OCI-LY3 (cell line): ENCODE measurements at regions not wholly inside any gene's neighbourhood (a gene's known extent, or its start where the extent isn't known, plus 50 kb on each side); places are given as distances from the start of the nearest gene placed in this dataset.

ENCODE experiments used
- EZH2phosphoT487 ChIP-seq: fragments of 200-600 bp; shearing (Covaris generic); IDR thresholded peaks from 2 replicates; pipeline ENCODE4 v1.6.1; 2018; ENCODE audit warnings: antibody characterized with exemption, mixed run types, low read depth
- TF ChIP-seq, protein P1 (sequence below): fragments of 200-600, 300-600 bp; sonication (generic); IDR thresholded peaks from 2 replicates; pipeline ENCODE4 v1.5.1; 2014; ENCODE audit warnings: antibody characterized with exemption, low read length, low read depth

DNA sequence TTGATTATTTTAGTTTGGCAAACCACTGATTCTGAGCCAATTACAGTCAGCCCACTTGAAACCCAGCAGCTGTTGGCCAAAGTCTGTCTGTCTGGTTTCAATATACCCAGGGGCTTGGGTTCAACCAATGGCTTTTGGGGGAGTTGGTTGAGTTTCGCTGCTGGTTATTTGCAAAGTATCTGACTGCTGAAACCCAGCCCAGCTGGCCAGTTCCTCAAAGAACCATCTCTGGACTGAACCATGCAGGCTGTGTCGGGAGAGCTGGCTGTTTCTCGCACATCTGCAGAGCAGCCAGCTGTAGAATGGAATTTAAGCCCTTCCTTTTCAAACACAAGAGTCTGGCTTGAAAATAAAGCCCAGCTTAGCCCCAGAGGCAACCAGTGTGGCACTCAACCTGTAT, 66.0 kb upstream of the PAX7 start:
- TF ChIP-seq, protein P1, sequence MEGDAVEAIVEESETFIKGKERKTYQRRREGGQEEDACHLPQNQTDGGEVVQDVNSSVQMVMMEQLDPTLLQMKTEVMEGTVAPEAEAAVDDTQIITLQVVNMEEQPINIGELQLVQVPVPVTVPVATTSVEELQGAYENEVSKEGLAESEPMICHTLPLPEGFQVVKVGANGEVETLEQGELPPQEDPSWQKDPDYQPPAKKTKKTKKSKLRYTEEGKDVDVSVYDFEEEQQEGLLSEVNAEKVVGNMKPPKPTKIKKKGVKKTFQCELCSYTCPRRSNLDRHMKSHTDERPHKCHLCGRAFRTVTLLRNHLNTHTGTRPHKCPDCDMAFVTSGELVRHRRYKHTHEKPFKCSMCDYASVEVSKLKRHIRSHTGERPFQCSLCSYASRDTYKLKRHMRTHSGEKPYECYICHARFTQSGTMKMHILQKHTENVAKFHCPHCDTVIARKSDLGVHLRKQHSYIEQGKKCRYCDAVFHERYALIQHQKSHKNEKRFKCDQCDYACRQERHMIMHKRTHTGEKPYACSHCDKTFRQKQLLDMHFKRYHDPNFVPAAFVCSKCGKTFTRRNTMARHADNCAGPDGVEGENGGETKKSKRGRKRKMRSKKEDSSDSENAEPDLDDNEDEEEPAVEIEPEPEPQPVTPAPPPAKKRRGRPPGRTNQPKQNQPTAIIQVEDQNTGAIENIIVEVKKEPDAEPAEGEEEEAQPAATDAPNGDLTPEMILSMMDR: no peak
- no peak for TF ChIP-seq EZH2phosphoT487
